B cell (primary cell): ENCODE measurements at regions not wholly inside any gene's neighbourhood (a gene's known extent, or its start where the extent isn't known, plus 50 kb on each side); places are given as distances from the start of the nearest gene placed in this dataset.

Experiments used
- ATAC-seq: fragments of 200-7000 bp; cut with Tn5 transposase; one replicate; pipeline ENCODE4 v1.10.0; 2021; ENCODE audit warnings: low read depth, mild to moderate bottlenecking, moderate number of reproducible peaks, moderate library complexity
- CTCF ChIA-PET: fragments of 350-600 bp; sonication (Branson Sonifier 250); formaldehyde crosslinking; loops from one replicate; lab custom pipeline; 2021; ENCODE audit warnings: antibody characterized with exemption, inconsistent platforms; lab: Charles Lee
- POLR2A ChIA-PET: fragments of 350-600 bp; sonication (Branson Sonifier 250); formaldehyde crosslinking; loops from one replicate; lab custom pipeline; 2021; ENCODE audit warnings: antibody characterized with exemption; lab: Charles Lee
- DNase-seq: peaks from one replicate; pipeline ENCODE4 v3.0.0; 2013
- H2AFZ ChIP-seq: 2 replicates; pipeline ENCODE4 v1.6.1; 2012; ENCODE audit warnings: mild to moderate bottlenecking, low read depth, low read length; ENCODE audit not compliant: insufficient read depth, poor library complexity, severe bottlenecking
- H3K27ac ChIP-seq, 2 donors: 1 replicate in 1 of 2; 2 replicates in 1 of 2; pipeline ENCODE4 v1.5.1; 2012 to 2013; ENCODE audit warnings: low read length in 2 of 2, mild to moderate bottlenecking in 2 of 2, moderate library complexity in 1 of 2
- H3K27me3 ChIP-seq, 4 experiments: fragments of 200-600 bp in 1 of 4; sonication (generic) in 1 of 4; replicated peaks in 1 of 4; 1 replicate in 2 of 4; 2 replicates in 2 of 4; pipeline versions ENCODE4 v1.6.1 to v1.7.0; 2013 to 2016; ENCODE audit warnings: low read length in 3 of 4, mild to moderate bottlenecking in 2 of 4, mixed read lengths in 1 of 4, moderate library complexity in 1 of 4; ENCODE audit not compliant: insufficient read depth in 4 of 4, control insufficient read depth in 3 of 4; ENCODE audit errors: control extremely low read depth in 1 of 4
- H3K36me3 ChIP-seq, 2 experiments: replicated peaks in 1 of 2; 1 replicate in 1 of 2; 2 replicates in 1 of 2; pipeline versions ENCODE4 v1.6.1 to v1.7.1; 2013; ENCODE audit warnings: low read length in 1 of 2; ENCODE audit not compliant: insufficient read depth in 2 of 2, control insufficient read depth in 1 of 2; ENCODE audit errors: control extremely low read depth in 1 of 2, extremely low read depth in 1 of 2
- H3K4me1 ChIP-seq, 2 donors: fragments of 200-600 bp in 1 of 2; sonication (generic) in 1 of 2; 1 replicate in 1 of 2; 2 replicates in 1 of 2; pipeline versions ENCODE4 v1.5.1 to v1.6.1; 2013 to 2017; ENCODE audit warnings: low read length in 2 of 2; ENCODE audit not compliant: control insufficient read depth in 2 of 2, insufficient read depth in 2 of 2
- H3K4me2 ChIP-seq: replicated peaks from 2 replicates; pipeline ENCODE3; 2012; ENCODE audit warnings: mild to moderate bottlenecking, low read depth, low read length; ENCODE audit not compliant: poor library complexity, severe bottlenecking
- H3K4me3 ChIP-seq, 5 experiments: fragments of 200-600 bp in 1 of 5; sonication (generic) in 1 of 5; 1 replicate in 3 of 5; 2 replicates in 2 of 5; pipeline versions ENCODE4 v1.5.1 to v1.7.0; 2011 to 2016; ENCODE audit warnings: low read length in 4 of 5, mild to moderate bottlenecking in 4 of 5, low read depth in 2 of 5, control low read depth in 1 of 5, moderate library complexity in 1 of 5; ENCODE audit not compliant: insufficient read depth in 1 of 5; ENCODE audit errors: control extremely low read depth in 1 of 5, extremely low read depth in 1 of 5
- H3K79me2 ChIP-seq: fragments of 200-600 bp; sonication (generic); one replicate; pipeline ENCODE4 v1.6.0; 2016; ENCODE audit warnings: low read length; ENCODE audit not compliant: control insufficient read depth, insufficient read depth
- H3K9ac ChIP-seq: fragments of 200-600 bp; sonication (generic); 2 replicates; pipeline ENCODE4 v1.6.1; 2017; ENCODE audit warnings: mild to moderate bottlenecking, low read length, moderate library complexity
- H3K9me3 ChIP-seq, 3 donors: one replicate each; pipeline versions ENCODE4 v1.6.1 to v1.7.1; 2013; ENCODE audit warnings: low read length in 2 of 3; ENCODE audit not compliant: control insufficient read depth in 2 of 3, insufficient read depth in 1 of 3; ENCODE audit errors: control extremely low read depth in 1 of 3
- H4K20me1 ChIP-seq: 2 replicates; pipeline ENCODE4 v1.6.0; 2012; ENCODE audit warnings: mild to moderate bottlenecking, low read length; ENCODE audit not compliant: insufficient read depth, control insufficient read depth, poor library complexity, severe bottlenecking
- H3K27ac Mint-ChIP-seq: one replicate; pipeline ENCODE4 v1.8.0; 2021; ENCODE audit warnings: mixed read lengths
- H3K27me3 Mint-ChIP-seq: one replicate; pipeline ENCODE4 v1.8.0; 2021; ENCODE audit warnings: mixed read lengths
- H3K4me1 Mint-ChIP-seq: one replicate; pipeline ENCODE4 v1.8.0; 2021; ENCODE audit warnings: mixed read lengths
- H3K4me3 Mint-ChIP-seq: one replicate; pipeline ENCODE4 v1.8.0; 2021; ENCODE audit warnings: mixed read lengths
- H3K9me3 Mint-ChIP-seq: one replicate; pipeline ENCODE4 v1.8.0; 2022; ENCODE audit warnings: mixed read lengths; ENCODE audit not compliant: insufficient read depth
- CTCF ChIP-seq: fragments of 200-600 bp; IDR thresholded peaks from one replicate; pipeline ENCODE4 v1.8.0; 2022; ENCODE audit warnings: antibody characterized with exemption, mild to moderate bottlenecking
- EZH2 ChIP-seq: IDR thresholded peaks from 2 replicates; pipeline ENCODE4 v1.6.1; 2012; ENCODE audit warnings: borderline replicate concordance, low read depth, mild to moderate bottlenecking, moderate library complexity, low read length; ENCODE audit not compliant: insufficient read depth, poor library complexity, severe bottlenecking
- WGBS: methylation state at CpG from one replicate; pipeline ENCODE4 v1.1.5; 2013; ENCODE audit warnings: missing lambda C conversion rate; ENCODE audit not compliant: insufficient coverage; 5-methylcytosine and 5-hydroxymethylcytosine counted together
- intact Hi-C: fragments of 100-400 bp; cut with micrococcal nuclease; formaldehyde crosslinking; loops from one replicate; pipeline ENCODE4 v1.10.0; 2022

DNA sequence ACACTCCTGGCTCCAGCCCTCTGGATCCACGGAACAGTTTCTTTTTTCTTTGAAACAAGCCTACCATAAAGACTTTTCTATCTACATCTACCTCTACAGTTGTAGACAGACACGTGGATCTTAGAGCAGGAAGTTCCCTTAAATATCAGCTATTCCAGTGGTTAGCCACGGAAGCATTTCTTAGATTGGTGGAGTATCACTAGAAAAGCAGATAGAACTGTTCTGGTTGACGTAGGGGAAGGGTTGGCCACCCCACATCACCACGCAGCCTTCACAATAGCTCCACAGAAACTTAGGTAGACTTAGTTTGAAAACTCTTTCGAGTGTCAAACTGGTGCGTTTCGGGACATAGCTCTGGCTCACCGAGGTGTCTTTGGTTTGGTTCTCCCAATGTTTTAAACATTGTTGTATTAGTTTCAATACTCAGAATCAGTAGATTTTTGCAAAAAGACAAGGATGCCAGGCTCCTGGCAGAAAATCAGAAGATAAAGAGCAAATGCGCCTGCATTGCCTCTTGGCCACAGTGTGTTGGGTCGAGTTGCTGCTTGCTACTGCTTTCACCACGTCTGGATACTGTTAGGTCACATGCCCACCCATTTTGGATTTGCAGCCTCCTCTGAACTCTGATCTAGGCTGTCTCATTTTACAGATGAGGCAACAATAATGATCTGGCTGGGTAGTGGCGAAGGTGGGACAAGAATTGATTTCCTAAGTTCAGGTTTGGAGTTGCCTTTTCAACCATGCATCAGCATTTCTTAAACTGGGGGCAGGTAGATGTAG is 71.5 kb upstream of the DTNBP1 start:
- ChIA-PET CTCF (interaction anchor here (0.6 to 2.1 kb wide), 2 partner anchors 43 to 435 kb away, joined by 3 to 4 read pairs; no protein-coding TSS in a partner anchor), POLR2A (interaction anchor here (0.7 kb wide), 1 partner anchor 145 kb away, joined by 5 read pairs; no protein-coding TSS in a partner anchor)
- no peaks in the 10 kb centered on the region for H3K9me3 ChIP-seq
- H3K9ac ChIP-seq, result no peak overlapping the region
- H3K36me3 ChIP-seq, result no peaks in the 10 kb centered on the region
- H3K27ac ChIP-seq, result no peak overlapping the region
- no peaks in the 10 kb centered on the region for H3K4me1 Mint-ChIP-seq
- H3K27me3 Mint-ChIP-seq, result peaks cover 8% of the 10 kb centered on the region
- H3K27ac Mint-ChIP-seq, result no peak overlapping the region
- TF ChIP-seq EZH2, result no peak
- TF ChIP-seq CTCF, result no peak
- no peaks in the 10 kb centered on the region for H3K9me3 Mint-ChIP-seq
- no peak overlapping the region for H3K4me3 Mint-ChIP-seq
- H4K20me1 ChIP-seq, result no peaks in the 10 kb centered on the region
- H3K4me2 ChIP-seq, result no peak overlapping the region
- no peaks in the 10 kb centered on the region for H3K79me2 ChIP-seq
- no peak for ATAC-seq
- no peak overlapping the region for H2AFZ ChIP-seq
- DNase-seq, result no peak
- peaks cover 0 to 3% (median 0%) of the 10 kb centered on the region in 4 experiments for H3K27me3 ChIP-seq
- H3K4me3 ChIP-seq, result no peak overlapping the region
- intact Hi-C loops, result no loop called here
- H3K4me1 ChIP-seq, result no peaks in the 10 kb centered on the region
- 97% methylated on average over 4 of the region's 13 CpGs for WGBS

GRCh38 chr6:15730922-15731321 is 68.1 kb upstream of the DTNBP1 start:
- Histone ChIP-seq H3K4me3 (no peak overlapping the region), H3K27ac (no peak overlapping the region), H2AFZ (no peak overlapping the region), H3K79me2 (no peaks in the 10 kb centered on the region), H3K9ac (no peak overlapping the region), H3K4me2 (no peak overlapping the region), H3K9me3 (no peaks in the 10 kb centered on the region), H3K36me3 (no peaks in the 10 kb centered on the region), H4K20me1 (no peaks in the 10 kb centered on the region), H3K27me3 (peaks cover 0 to 3% (median 0%) of the 10 kb centered on the region in 4 experiments), H3K4me1 (no peaks in the 10 kb centered on the region)
- ChIA-PET CTCF (no interaction called here), POLR2A (no interaction called here)
- 88% methylated on average over 1 of the region's 4 CpGs for WGBS
- Mint-ChIP-seq H3K4me3 (no peak overlapping the region), H3K4me1 (no peaks in the 10 kb centered on the region), H3K27ac (no peak overlapping the region), H3K9me3 (no peaks in the 10 kb centered on the region), H3K27me3 (peaks cover 8% of the 10 kb centered on the region)
- ATAC-seq, result no peak
- no peak for DNase-seq
- intact Hi-C loops, result no loop called here
- no peak for TF ChIP-seq EZH2
- TF ChIP-seq CTCF, result no peak
